Kidney glomerular epithelial cell (primary cell): ENCODE measurements at regions not wholly inside any gene's neighbourhood (a gene's known extent, or its start where the extent isn't known, plus 50 kb on each side); places are given as distances from the start of the nearest gene placed in this dataset.
"Not testable (repeated sequence)": the region's sequence is repeated elsewhere in the genome, so short reads cannot be mapped to it uniquely, and the experiment has no call there.

ENCODE experiments used
- DNase-seq: peaks from one replicate; lab custom pipeline; 2025; lab: John Stamatoyannopoulos, UW

- DNase-seq: no peak
These were observed 542.4 kb downstream of the FLRT2 start for GRCh38 chr14:86072116-86072894.

DNA sequence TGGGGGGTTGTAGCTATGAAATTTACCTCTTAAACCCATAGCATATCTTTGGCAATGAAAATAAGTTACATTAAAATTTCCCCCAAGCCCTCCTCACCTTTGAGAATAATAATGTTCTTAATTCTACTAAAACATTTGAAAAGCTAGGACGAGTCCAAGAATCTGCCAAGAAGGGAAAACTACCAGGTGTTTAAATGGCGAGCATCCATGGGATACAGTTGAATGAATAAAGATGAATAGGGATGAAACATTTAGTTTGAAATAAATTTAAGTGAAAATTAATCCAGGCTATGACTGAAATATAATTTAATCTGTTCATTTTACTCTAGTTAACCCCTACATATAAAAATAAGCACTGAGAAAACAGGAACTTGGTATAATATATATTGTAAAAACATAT is 536.7 kb downstream of the FLRT2 start:
- no peak for DNase-seq

DNA sequence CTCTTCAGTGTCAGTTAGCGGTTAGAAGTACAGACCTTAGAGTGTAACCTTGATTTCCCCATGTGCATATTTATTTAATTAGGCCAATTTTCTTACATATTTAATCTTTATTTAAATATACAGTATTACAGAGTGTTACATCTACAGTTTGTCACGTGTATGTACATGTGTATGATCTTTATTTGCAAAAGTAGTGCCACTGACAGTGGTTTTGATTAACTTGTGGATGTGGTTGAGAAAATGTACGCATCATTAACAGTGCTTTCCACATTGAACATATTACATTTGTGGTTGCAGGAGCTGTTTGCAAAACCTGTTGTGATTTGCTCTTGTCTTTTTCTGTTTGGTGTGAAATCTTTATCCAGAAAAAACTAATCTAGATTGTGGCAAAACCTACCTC is 535.5 kb downstream of the FLRT2 start:
- DNase-seq: no peak

DNA sequence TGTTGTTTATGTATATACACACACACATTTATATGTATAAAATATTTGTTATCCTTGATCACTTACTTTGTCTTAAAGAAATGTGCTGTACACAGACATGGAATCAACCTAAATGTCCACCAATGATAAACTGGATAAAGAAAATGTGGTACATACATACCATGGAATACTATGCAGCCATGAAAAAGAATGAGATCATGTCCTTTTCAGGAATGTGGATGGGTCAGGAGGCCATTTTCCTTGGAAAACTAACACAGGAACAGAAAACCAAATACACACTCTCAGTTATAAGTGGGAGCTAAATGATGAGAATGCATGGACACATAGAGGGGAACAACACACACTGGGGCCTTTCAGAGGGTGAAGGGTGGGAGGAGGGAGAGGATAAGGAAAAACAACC is 534.7 kb downstream of the FLRT2 start:
- not testable (repeated sequence) for DNase-seq

DNA sequence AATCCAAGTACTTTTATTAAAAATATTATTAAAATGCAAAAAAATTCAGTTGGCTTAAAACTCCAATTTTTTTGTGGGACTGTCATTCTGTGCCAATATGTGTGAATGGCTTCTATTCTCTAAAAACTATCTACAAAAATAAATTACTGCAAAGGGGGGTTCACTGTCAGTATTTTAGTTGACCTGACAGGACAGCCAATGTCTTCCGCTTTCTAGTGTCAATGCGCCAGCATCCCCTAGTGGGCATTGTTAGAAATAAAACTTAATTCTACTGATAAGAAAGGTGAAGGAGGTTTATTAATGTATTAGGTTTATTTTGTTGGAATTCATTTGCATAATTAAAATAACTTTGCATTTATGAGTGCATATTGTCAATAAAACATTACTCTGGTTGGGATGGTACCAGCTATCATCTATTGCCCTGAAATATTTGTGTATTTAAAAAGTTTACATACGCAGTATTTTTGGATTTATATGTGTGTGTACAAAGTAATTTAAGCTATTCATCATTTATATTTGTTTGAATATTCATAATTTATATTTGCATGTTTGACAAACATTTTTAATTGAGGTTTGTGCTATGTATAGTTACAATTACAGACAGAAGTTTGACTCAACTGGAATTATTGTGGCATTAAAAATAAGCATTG is 527.2 kb downstream of the FLRT2 start:
- peak; percentile 9 for DNase-seq

DNA sequence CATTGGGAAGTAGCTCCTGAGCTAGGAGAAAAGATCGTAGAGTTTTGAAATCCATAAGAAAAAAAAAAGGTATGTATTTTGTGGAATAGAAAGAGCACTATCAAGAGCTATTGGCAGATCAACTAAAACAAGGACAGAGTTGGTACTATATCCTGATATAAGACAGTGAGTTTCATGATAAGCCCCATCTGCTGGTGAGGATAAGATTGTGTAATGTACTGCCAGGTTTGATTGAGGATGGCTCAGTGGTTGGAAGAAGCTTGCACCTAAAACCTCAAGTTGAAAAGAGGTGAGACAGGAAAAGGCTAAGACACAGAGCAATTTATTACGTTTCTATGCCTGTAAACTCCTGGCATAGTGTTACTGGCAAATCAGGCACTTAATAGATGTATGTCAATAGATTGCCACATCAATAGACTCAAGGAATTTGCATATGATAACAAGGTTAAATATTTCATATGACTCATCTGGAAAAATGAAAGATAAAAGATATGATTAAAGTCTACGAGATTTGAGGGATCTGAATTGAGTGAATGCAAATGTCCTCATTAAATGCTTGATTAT is 525.6 kb downstream of the FLRT2 start:
- DNase-seq: no peak

DNA sequence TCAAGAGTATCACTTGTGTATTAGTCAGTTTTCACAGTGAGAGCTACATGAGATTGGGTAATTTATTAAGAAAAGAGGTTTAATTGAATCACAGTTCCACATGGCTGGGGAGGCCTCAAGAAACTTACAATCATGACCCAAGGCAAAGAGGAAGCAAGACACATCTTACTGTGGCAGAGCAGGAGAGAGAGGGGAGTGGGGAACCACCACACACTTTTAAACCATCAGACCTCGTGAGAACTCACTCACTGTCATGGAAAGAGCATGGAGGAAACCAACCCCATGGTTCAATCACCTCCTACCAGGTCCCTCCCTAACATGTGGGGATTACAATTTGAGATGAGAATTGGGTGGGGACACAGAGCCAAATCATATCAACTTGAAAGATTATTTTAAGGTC is 522.9 kb downstream of the FLRT2 start:
- no peak for DNase-seq

- DNase-seq: no peak
These were observed 520.8 kb downstream of the FLRT2 start for GRCh38 chr14:86050757-86051156.

DNA sequence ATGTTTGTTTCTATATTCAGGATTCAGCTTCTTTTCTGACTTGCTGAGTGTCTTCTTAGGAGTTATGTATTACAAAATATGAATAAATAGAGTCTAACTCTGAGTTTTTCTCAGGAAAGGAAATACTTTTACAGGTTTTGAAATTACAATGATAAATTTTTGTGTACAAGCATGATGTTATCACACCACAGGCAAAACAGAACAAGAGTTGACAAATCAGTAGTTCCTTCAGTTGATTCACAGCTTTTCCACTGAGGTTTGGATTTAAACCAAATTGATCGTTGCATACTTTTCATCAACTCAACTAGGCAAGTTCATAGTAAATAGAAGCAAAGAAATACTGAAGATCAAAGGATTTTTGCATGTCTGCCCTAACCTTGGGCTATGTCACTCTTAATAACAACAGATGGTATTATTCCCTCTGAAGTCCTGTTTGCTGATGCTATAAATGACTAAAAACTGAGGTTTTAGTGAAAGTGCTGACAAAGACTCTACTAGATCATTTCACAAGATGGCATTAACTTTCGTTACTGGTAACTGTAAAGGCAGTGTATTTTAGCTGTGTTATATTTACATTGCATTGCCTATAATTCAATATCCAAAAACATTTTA is 520.2 kb downstream of the FLRT2 start:
- no peak for DNase-seq

DNA sequence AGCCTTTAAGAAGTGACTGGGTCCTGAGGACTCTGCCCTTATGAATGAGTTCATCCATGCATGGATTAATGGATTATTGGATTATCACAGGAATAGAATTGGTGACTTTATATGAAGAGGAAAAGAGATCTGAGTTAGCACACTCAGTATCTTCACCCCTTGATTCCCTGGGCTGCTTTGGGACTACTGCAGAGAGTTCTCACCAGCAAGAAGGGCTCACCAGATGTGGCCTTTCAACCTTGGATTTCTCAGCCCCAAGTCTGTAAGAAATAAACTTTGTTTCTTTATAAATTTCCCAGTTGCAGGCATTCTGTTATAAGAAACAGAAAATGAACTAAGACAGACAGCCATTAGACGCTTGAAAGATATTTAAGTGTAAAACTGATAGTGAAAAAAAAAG is 509.2 kb downstream of the FLRT2 start:
- DNase-seq: no peak

GRCh38 chr14:86038387-86039042 is 508.6 kb downstream of the FLRT2 start:
- no peak for DNase-seq

DNA sequence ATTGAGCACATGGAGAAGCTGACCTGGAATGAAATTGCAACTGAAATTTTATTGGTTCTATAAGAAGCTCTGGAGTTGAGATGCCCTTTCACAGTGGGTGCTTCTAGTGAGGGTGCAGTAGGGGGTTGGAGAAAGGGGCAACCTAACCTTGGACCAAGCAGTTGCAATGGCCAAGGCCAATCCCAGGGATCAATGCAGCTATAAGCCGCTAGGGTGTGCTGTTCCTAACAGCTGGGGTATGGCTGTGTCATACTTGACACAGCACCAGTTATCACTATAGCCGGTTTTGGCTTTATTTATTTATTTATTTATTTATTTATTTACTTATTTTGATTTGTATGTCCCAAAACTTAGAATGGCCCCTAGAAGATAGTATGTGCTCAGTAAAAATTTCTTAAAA is 505.9 kb downstream of the FLRT2 start:
- DNase-seq: no peak

- no peak for DNase-seq
These were observed 498.0 kb downstream of the FLRT2 start for GRCh38 chr14:86027990-86028389.

DNA sequence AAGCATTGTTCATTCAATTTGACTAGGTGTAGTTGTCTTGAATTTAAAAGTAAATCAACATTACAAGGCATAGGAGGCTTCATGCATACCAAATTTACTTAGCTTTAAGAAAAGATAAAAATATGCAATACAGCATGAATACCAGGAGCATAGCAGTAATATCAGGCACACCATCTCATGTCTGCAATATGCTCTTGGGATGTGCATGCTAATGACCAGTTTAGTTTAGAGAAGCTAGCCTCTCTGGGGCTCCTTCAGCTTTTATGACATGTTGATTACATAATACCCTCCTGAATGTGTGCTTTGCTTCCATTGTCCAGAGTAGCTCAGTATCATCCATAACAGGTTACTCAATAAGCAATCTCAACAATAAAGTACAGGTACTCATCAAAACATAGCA is 497.2 kb downstream of the FLRT2 start:
- no peak for DNase-seq

- no peak for DNase-seq
These were observed 492.2 kb downstream of the FLRT2 start for GRCh38 chr14:86022031-86022629.

DNA sequence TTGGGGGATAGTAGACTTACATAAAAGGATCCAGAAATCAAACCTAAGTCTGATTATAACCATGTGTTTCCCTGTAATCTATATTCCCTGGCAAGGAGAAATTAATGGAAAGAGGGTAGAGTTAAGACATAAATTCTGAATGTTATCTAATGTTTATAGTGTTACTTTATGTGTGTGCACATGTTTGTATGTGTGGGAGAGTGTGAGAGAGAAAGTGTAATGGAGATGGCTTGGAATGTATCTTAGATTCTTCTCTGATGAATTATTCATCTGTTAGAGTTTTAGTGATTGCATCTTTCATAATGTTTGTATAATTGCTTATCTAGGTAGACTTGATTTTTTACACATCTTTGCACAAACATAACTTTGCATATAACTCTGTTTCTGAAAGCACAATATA is 490.9 kb downstream of the FLRT2 start:
- no peak for DNase-seq

- no peak for DNase-seq
These were observed 486.0 kb downstream of the FLRT2 start for GRCh38 chr14:86015941-86016340.

DNA sequence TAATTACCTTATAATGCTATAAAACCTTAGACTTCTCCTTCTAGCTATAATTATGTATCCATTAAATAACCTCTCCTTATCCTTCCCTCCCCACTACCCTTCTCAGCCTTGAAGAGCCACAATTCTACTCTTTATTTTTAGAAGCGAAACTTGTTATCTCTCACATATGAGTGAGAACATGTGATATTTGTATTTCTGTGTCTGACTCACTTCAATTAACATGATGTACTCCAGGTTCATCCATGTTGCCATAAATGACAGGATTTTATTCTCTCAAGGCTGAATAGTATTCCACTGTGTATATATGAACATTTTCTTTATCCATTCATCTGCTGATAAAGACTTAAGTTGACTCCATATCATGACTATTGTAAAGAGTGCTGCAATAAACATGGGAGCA is 485.6 kb downstream of the FLRT2 start:
- no peak for DNase-seq

GRCh38 chr14:86013641-86014040 is 483.7 kb downstream of the FLRT2 start:
- DNase-seq: no peak

DNA sequence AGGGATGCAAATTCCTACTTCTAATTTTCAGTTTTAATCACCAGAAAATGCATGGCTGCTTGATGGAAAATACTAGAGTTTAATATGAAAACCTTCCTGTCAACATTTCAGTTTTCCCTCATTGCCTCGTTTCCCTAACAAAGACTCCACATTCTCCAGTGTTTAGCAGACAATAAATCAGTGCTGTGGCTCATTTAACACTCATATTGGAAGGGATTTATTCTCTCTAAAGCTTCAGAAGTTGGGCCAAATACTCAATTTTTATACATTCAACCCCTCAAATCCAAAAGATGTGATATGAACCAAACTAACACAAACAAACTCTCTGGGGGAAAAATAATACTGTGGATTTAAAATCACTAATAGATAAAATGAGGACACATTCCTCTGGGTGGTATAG is 482.5 kb downstream of the FLRT2 start:
- DNase-seq: no peak

DNA sequence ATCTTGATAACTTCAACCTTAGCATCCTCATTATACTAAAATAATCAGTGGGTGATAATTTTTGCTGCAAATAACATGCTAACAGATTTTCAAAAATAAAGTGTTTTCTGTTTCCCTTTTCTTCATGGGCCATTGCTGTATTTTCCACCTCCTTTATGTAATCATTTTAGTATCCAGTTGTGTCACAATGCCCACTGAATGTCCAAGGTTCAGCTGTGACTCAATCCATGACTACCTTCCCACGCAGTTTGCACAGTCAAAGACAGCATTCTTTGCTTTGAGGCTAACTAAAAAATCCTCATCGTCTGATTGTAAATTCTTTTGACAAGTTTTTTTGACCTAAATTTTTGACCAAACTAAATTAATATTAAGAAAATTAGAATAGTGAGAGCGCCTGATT is 474.1 kb downstream of the FLRT2 start:
- DNase-seq: no peak

GRCh38 chr14:85996551-85996950 is 466.6 kb downstream of the FLRT2 start:
- no peak for DNase-seq
